SHP77 treated with DMSO at 0.1 percent for 48 hours (cell line): ENCODE measurements at regions not wholly inside any gene's neighbourhood (a gene's known extent, or its start where the extent isn't known, plus 50 kb on each side); places are given as distances from the start of the nearest gene placed in this dataset.
A peak's percentile ranks its signal among the peaks of the same experiment; 100 is the strongest.

ENCODE experiments used
- DNase-seq: peaks from one replicate; lab custom pipeline; 2025; lab: John Stamatoyannopoulos, UW

DNA sequence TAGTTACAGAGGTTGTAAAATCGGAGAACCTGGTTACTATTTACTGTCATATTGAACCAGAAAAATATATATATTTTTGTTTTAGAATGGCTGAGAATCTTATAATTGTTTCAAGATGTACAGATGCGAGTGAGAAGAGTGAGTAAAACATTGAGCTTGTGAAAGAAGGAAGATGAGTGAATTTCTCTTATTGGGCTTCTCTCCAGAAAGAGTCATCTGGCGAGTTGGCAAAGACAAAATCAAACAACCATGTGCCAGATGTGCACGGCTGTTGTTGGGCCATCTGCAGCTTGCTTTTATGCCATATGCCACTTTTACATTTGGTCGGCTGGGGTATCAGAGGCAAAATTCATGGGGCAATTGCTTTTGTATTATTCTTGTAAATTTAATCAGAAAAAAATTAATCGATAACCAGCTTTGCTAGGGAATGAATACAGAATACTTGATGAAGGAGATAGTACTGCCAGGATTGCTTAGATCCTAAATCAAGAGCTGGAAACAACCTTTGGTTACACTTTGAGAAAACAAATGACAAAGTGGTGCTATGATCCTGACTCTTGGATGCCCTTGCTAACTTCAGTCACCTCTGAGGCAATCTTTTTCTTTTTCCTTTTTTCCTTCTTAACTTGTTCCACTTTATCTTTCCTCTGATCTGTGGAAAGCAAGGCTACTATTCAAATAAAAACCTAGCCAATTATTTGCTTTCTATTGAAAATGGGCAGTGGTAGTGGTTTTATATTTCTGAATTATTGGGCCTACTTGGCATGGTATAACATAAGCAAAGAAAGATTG lies 97.1 kb upstream of the GRIK2 start:
- DNase-seq, result peak; percentile 55

DNA sequence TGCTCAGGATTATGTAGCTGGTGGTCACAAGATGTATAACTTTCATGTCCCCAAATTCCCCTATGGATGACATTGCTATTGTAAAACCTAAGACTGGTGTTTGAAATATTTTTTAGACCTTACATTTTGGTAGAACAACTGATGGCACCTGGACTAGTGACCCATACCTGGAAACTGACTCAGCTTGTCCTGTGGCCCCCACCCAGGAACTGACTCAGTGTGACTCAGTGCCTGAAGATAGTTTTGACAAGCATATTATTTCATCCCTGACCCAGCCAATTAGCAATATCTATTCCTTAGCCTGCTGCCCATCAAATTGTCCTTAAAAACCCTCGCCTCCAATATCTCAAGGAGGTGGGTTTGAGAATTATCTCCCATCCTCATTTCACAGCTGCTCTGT lies 90.9 kb upstream of the GRIK2 start:
- no peak for DNase-seq

DNA sequence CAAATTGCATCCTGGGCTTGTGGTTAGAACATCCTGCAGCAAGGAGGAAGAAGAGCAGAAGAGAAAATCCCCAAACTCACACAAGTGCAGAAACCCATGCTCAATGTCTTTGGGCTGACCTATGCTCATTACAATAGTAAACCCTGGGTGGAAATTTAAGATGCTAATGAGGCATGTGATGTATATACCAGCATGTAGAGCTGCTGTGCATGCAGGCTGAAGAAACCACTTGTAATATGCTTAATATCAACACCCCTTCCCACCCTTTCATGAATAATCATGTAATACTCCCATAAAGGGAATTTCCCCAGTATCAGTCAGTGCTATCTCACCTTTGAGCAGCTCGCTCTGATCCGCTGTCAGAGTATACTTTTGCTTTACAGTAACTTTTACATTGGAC lies 90.0 kb upstream of the GRIK2 start:
- no peak for DNase-seq

DNA sequence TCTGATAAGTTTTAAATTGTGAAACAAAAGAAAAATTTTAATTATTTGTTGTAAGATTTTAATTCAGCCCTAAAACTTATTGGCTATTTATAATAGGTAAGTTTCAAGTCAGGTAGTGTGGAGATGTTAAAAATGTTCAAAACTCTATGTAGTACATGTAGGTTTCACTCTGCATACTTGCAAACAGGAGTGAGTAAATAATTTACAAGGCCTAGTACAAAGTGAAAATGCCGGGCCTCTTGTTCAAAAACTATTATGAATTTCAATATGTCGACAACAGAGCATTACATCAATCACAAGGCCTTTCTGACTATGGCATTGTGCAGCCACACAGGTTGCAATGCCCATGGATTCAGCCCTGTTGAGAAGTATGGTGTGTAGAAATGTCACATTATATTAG lies 80.9 kb upstream of the GRIK2 start:
- DNase-seq, result no peak

DNA sequence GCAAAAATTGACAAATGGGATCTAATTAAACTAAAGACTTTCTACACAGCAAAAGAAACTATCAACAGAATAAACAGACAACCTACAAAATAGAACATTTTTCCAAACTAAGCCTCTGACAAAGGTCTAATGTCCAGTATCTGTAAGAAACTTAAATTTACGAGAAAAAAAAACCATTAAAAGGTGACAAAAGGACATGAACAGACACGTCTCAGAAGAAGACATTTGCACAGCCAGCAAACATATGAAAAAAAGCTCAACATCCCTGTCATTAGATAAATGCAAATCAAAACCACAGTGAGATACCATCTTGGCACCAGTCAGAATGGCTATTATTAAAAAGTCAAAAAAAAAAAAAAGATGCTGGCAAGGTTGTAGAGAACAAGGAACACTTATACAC lies 70.6 kb upstream of the GRIK2 start:
- DNase-seq, result no peak

DNA sequence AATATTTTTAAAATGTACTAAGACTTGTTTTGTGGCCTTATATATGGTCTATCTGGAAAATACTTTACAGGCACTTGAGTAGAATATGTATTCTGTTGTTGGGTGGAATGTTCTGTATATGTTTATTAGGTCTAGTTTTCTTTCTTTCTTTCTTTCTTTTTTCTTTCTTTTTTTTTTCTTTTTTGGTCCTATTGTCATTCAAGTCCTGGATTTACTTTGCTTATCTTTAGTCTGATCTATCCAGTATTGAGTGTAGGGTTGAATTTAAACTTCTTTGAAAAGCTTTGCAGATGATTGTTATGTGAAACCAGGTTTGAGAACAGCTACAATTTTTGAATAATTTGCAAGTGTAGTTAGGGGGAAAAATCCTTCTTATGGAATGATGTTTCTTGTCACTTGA lies 67.1 kb upstream of the GRIK2 start:
- DNase-seq, result no peak

DNA sequence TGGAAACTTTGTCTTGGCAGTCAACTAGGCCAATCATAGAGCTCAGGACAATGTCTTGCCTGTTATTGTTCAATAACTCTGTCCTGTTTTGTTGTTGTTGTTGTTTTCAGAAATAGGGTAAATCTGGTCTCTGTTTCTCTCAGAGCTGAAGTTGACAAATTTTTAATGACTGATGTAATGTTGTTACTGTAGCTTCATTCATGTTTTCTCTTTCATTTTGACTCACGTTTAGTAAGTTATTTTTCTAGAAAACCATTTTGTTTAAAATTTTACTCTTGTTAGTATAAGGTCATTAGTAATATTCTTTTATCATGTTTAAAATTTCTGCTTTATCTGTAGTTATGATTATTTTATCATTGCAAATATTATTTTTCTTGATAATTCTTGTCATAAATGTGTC lies 51.6 kb upstream of the GRIK2 start:
- no peak for DNase-seq
